Thoracic aorta (tissue), 2 donors: ENCODE measurements at regions not wholly inside any gene's neighbourhood (a gene's known extent, or its start where the extent isn't known, plus 50 kb on each side); places are given as distances from the start of the nearest gene placed in this dataset.

Experiments
- ATAC-seq: fragments of 150-250 bp; one replicate; pipeline ENCODE4 v1.8.0; 2017; ENCODE audit warnings: low read depth; ENCODE audit not compliant: insufficient number of reproducible peaks, low FRiP score
- DNase-seq: peaks from one replicate; pipeline ENCODE4 v3.0.0-alpha.2; 2020; ENCODE audit warnings: low spot score
- H3K27ac ChIP-seq, 2 donors: fragments of 200-600 bp; sonication (generic); 1 replicate in 1 of 2; 2 replicates in 1 of 2; pipeline ENCODE4 v1.5.1; 2016; ENCODE audit warnings: mild to moderate bottlenecking in 2 of 2, moderate library complexity in 2 of 2
- H3K27me3 ChIP-seq: fragments of 200-600 bp; sonication (generic); replicated peaks from 2 replicates; pipeline ENCODE4 v1.6.0; 2016; ENCODE audit warnings: mild to moderate bottlenecking; ENCODE audit not compliant: insufficient read depth
- H3K36me3 ChIP-seq: fragments of 200-600 bp; sonication (generic); one replicate; pipeline ENCODE4 v1.5.1; 2016
- H3K4me1 ChIP-seq, 2 donors: fragments of 200-600 bp; sonication (generic); 1 replicate in 1 of 2; 2 replicates in 1 of 2; pipeline versions ENCODE4 v1.5.1 to v1.6.0; 2016; ENCODE audit warnings: low read depth in 2 of 2, mild to moderate bottlenecking in 1 of 2; ENCODE audit not compliant: control insufficient read depth in 1 of 2
- H3K4me3 ChIP-seq: fragments of 200-600 bp; sonication (generic); 2 replicates; pipeline ENCODE4 v1.5.1; 2016; ENCODE audit warnings: mild to moderate bottlenecking
- H3K9me3 ChIP-seq: fragments of 200-600 bp; sonication (generic); 2 replicates; pipeline ENCODE4 v1.5.1; 2016
- TF ChIP-seq, protein P1 (sequence below): fragments of 200-600 bp; sonication (generic); IDR thresholded peaks from one replicate; pipeline ENCODE4 v1.5.1; 2019; ENCODE audit warnings: antibody characterized with exemption

- no peaks in the 10 kb centered on the region for H3K27me3 ChIP-seq
- DNase-seq (no peak), ATAC-seq (no peak)
- H3K4me1 ChIP-seq, result no peaks in the 10 kb centered on the region
- H3K9me3 ChIP-seq, result no peaks in the 10 kb centered on the region
- H3K4me3 ChIP-seq, result no peak overlapping the region
- TF ChIP-seq, protein P1, sequence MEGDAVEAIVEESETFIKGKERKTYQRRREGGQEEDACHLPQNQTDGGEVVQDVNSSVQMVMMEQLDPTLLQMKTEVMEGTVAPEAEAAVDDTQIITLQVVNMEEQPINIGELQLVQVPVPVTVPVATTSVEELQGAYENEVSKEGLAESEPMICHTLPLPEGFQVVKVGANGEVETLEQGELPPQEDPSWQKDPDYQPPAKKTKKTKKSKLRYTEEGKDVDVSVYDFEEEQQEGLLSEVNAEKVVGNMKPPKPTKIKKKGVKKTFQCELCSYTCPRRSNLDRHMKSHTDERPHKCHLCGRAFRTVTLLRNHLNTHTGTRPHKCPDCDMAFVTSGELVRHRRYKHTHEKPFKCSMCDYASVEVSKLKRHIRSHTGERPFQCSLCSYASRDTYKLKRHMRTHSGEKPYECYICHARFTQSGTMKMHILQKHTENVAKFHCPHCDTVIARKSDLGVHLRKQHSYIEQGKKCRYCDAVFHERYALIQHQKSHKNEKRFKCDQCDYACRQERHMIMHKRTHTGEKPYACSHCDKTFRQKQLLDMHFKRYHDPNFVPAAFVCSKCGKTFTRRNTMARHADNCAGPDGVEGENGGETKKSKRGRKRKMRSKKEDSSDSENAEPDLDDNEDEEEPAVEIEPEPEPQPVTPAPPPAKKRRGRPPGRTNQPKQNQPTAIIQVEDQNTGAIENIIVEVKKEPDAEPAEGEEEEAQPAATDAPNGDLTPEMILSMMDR, result no peak
- no peak overlapping the region for H3K27ac ChIP-seq
- no peaks in the 10 kb centered on the region for H3K36me3 ChIP-seq
These were observed 98.2 kb downstream of the PDCL3 start for GRCh38 chr2:100660851-100661584.

DNA sequence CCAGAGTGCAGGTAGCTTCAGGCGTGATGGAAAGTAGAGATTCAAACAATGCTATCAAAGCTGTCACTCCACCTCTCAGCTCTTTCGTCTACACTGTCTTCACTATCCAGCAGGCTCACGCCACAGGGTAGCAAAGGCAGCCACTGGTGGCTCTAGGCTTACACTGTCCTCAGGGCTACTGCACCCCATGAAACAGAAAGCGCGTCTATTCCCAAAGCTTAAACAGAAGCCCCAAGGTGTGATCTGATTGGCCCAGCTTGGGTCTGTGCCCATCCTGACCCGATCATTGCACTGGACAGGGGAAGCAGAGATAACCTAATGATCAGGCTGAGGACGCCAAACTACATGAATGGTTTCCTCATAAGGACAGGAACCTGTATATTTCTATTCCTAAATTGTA lies 100.1 kb downstream of the PDCL3 start:
- H3K36me3 ChIP-seq, result no peaks in the 10 kb centered on the region

DNA sequence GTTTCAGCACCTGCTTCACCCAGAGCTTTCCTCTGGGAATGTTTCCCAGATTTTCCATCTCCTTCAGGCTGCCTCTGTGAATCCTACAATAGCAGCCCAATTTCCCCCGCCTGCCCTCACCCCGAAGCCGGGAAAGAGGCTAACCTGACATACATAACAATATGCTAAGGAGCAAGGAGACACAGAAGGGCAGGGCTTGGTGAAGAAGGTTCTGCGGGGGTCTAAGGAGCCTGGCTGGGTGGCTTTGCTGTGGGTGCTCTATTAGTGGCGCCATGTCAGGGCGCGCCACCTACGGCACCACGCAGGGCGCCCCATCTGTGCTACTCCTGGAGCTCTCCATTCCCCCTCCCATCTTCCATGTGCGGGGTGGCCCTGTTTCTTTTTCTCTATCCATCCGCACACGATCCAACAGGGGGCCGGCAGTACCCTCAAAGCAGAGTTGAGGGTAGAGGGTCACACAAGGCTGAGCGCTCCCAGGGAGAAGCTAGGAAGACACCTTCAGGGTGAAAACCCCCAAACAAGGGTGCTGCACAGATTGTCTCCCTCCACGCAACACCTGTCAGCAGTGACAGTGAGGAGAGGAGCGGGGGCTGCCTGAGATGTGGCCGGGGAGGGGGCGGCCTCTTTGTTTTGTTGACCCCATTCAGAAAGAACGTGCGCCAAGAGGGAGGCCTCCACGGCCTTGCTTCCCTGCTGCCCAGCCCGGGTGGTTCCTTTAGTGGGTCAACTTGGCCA lies 101.4 kb downstream of the PDCL3 start:
- H3K36me3 ChIP-seq, result no peaks in the 10 kb centered on the region
- TF ChIP-seq, protein P1, result no peak
- H3K9me3 ChIP-seq, result no peaks in the 10 kb centered on the region
- H3K4me3 ChIP-seq, result no peak overlapping the region
- no peaks in the 10 kb centered on the region for H3K4me1 ChIP-seq
- DNase-seq, result no peak
- ATAC-seq, result no peak
- H3K27ac ChIP-seq, result no peak overlapping the region
- H3K27me3 ChIP-seq, result no peaks in the 10 kb centered on the region

More for the DNA sequence above, 100.1 kb downstream of the PDCL3 start:
- H3K27ac ChIP-seq, result no peak overlapping the region
- TF ChIP-seq, protein P1, result no peak
- H3K27me3 ChIP-seq, result no peaks in the 10 kb centered on the region
- ATAC-seq (no peak), DNase-seq (no peak)
- no peak overlapping the region for H3K4me3 ChIP-seq
- no peaks in the 10 kb centered on the region for H3K4me1 ChIP-seq
- H3K9me3 ChIP-seq, result no peaks in the 10 kb centered on the region

GRCh38 chr2:100664756-100665101 lies 101.9 kb downstream of the PDCL3 start:
- Histone ChIP-seq H3K9me3 (no peaks in the 10 kb centered on the region), H3K4me1 (no peaks in the 10 kb centered on the region), H3K27ac (no peak overlapping the region), H3K36me3 (no peaks in the 10 kb centered on the region), H3K27me3 (no peaks in the 10 kb centered on the region), H3K4me3 (no peak overlapping the region)
- TF ChIP-seq, protein P1, result no peak
- DNase-seq (no peak), ATAC-seq (no peak)

DNA sequence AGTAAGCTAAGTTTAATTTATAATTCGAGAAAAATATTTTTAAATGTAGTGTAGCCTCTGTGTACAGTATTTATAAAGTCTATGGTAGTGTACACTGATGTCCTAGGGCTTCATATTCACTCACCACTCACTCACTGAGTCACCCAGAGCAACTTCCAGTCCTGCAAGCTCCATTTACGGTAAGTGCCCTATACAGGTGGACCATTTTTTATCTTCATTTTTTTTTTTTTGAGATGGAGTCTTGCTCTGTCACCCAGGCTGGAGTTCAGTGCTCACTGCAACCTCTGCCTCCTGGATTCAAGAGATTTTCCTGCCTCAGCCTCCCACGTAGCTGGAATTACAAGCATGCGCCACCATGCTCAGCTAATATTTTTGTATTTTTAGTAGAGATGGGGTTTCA lies 104.2 kb downstream of the PDCL3 start:
- TF ChIP-seq, protein P1, result no peak
- Histone ChIP-seq H3K27ac (no peak overlapping the region), H3K9me3 (no peaks in the 10 kb centered on the region), H3K4me1 (no peaks in the 10 kb centered on the region), H3K27me3 (no peaks in the 10 kb centered on the region), H3K36me3 (no peaks in the 10 kb centered on the region), H3K4me3 (no peak overlapping the region)
- ATAC-seq, result no peak
- DNase-seq, result no peak
